ENCODE measurements at regions not wholly inside any gene's neighbourhood (a gene's known extent, or its start where the extent isn't known, plus 50 kb on each side); places are given as distances from the start of the nearest gene placed in this dataset.

GRCh38 chr5:125411744-125412560 is 665.5 kb upstream of the ZNF608 start:
- TF ChIP-seq CTCF (IDR thresholded peaks at IDR 0.05) (no peak), POLR2A (IDR thresholded peaks at IDR 0.05; ENCODE audit: low read depth) (no peak), EP300 (IDR thresholded peaks at IDR 0.05) (no peak), POLR2AphosphoS5 (IDR thresholded peaks at IDR 0.05) (no peak)

Data from esophagus muscularis mucosa (tissue), 4 donors.